OCI-LY7 (cell line): ENCODE measurements at regions not wholly inside any gene's neighbourhood (a gene's known extent, or its start where the extent isn't known, plus 50 kb on each side); places are given as distances from the start of the nearest gene placed in this dataset.

Experiments
- BruUV-seq: library from RNA; stranded (reverse); fragments of 400-500 nt; replicated peaks from 2 replicates; lab custom pipeline; 2021; lab: Mats Ljungman, UMichigan
- CTCF ChIA-PET: fragments of 300-600 bp; sonication (Branson Sonifier 250); formaldehyde crosslinking; loops from one replicate; lab custom pipeline; 2022; ENCODE audit warnings: antibody characterized with exemption; ENCODE audit not compliant: unreplicated experiment; lab: Charles Lee
- POLR2A ChIA-PET: fragments of 300-600 bp; sonication (Branson Sonifier 250); formaldehyde crosslinking; loops from one replicate; lab custom pipeline; 2022; ENCODE audit warnings: antibody characterized with exemption; lab: Charles Lee
- DNase-seq: peaks from one replicate; pipeline ENCODE4 v3.0.0-alpha.2; 2015; ENCODE audit warnings: low spot score
- H2AFZ ChIP-seq: fragments of 200-600 bp; sonication (generic), shearing (Covaris generic); 2 replicates; pipeline ENCODE4 v1.6.1; 2014; ENCODE audit warnings: mild to moderate bottlenecking, antibody characterized with exemption, low read length, moderate library complexity
- H3K27ac ChIP-seq: fragments of 200-600 bp; sonication (generic); 2 replicates; pipeline ENCODE4 v1.5.1; 2014; ENCODE audit warnings: mixed run types, low read depth, mild to moderate bottlenecking, moderate library complexity, low read length, inconsistent platforms; ENCODE audit not compliant: poor library complexity, severe bottlenecking
- H3K36me3 ChIP-seq: fragments of 200-600 bp; sonication (generic); 2 replicates; pipeline ENCODE4 v1.6.1; 2014; ENCODE audit warnings: mild to moderate bottlenecking, antibody characterized with exemption, low read length, moderate library complexity, mixed read lengths; ENCODE audit not compliant: insufficient read depth
- H3K4me1 ChIP-seq: fragments of 200-600 bp; sonication (generic); 2 replicates; pipeline ENCODE4 v1.5.1; 2014; ENCODE audit warnings: mild to moderate bottlenecking, low read length; ENCODE audit not compliant: insufficient read depth, poor library complexity, severe bottlenecking
- H3K4me2 ChIP-seq: fragments of 200-600 bp; sonication (generic); 2 replicates; pipeline ENCODE4 v1.6.1; 2014; ENCODE audit warnings: mild to moderate bottlenecking, low read length
- H3K4me3 ChIP-seq: fragments of 200-600 bp; sonication (generic); 2 replicates; pipeline ENCODE4 v1.5.1; 2014; ENCODE audit warnings: mild to moderate bottlenecking, low read depth, low read length; ENCODE audit not compliant: poor library complexity, severe bottlenecking
- H3K79me2 ChIP-seq: fragments of 200-600 bp; sonication (generic); 2 replicates; pipeline ENCODE4 v1.6.1; 2016; ENCODE audit warnings: low read depth, mild to moderate bottlenecking, low read length, moderate library complexity, mixed read lengths; ENCODE audit not compliant: insufficient read depth
- H3K9me2 ChIP-seq: fragments of 200-600 bp; sonication (generic); 2 replicates; pipeline ENCODE4 v1.6.1; 2016; ENCODE audit warnings: mild to moderate bottlenecking, low read length, mixed read lengths; ENCODE audit not compliant: insufficient read depth
- H3K9me3 ChIP-seq: fragments of 200-600 bp; sonication (generic); 2 replicates; pipeline ENCODE4 v1.6.1; 2014; ENCODE audit warnings: mild to moderate bottlenecking, mixed run types, low read length, mixed read lengths
- H4K20me1 ChIP-seq: fragments of 200-600 bp; sonication (generic); 2 replicates; pipeline ENCODE4 v1.6.1; 2014; ENCODE audit warnings: mild to moderate bottlenecking, antibody characterized with exemption, low read length, moderate library complexity, mixed read lengths; ENCODE audit not compliant: insufficient read depth
- CTCF ChIP-seq: fragments of 200-600 bp; sonication (generic); conservative IDR thresholded peaks from 2 replicates; pipeline ENCODE4 v1.5.1; 2014; ENCODE audit warnings: mild to moderate bottlenecking, antibody characterized with exemption, low read length, moderate library complexity, mixed read lengths
- EZH2phosphoT487 ChIP-seq: fragments of 200-600 bp; sonication (generic); IDR thresholded peaks from 2 replicates; pipeline ENCODE4 v1.6.1; 2018; ENCODE audit warnings: low read depth, borderline replicate concordance, mild to moderate bottlenecking, mixed run types, antibody characterized with exemption, low read length, moderate library complexity, mixed read lengths
- intact Hi-C: fragments of 100-400 bp; cut with micrococcal nuclease; formaldehyde crosslinking; loops from one replicate; pipeline ENCODE4 v1.10.0; 2022; ENCODE audit not compliant: unreplicated experiment

- TF ChIP-seq EZH2phosphoT487 (no peak), CTCF (no peak)
- no peaks in the 10 kb centered on the region for H3K9me2 ChIP-seq
Observed at GRCh38 chrX:40205471-40205870, 107.7 kb upstream of the BCOR start.

GRCh38 chrX:40202456-40202855, 104.7 kb upstream of the BCOR start:
- Histone ChIP-seq H3K9me3 (no peaks in the 10 kb centered on the region), H3K4me3 (no peak overlapping the region), H3K4me1 (peaks cover 24% of the 10 kb centered on the region), H3K9me2 (no peaks in the 10 kb centered on the region), H3K36me3 (no peaks in the 10 kb centered on the region), H3K4me2 (no peak overlapping the region), H4K20me1 (no peaks in the 10 kb centered on the region), H3K79me2 (no peaks in the 10 kb centered on the region), H2AFZ (no peak overlapping the region), H3K27ac (no peak overlapping the region)
- TF ChIP-seq EZH2phosphoT487: no peak
- TF ChIP-seq CTCF: no peak
- DNase-seq: no peak
- intact Hi-C loops: no loop called here
- BruUV-seq: no TSS peak
- CTCF ChIA-PET: no interaction called here
- POLR2A ChIA-PET: interaction anchor here (0.7 to 1.3 kb wide), 2 partner anchors 19 to 25 kb away, joined by 4 to 5 read pairs; no protein-coding TSS in a partner anchor

More at GRCh38 chrX:40205471-40205870, 107.7 kb upstream of the BCOR start:
- no peak overlapping the region for H3K4me3 ChIP-seq
- H2AFZ ChIP-seq: no peak overlapping the region
- no peak overlapping the region for H3K27ac ChIP-seq
- H3K36me3 ChIP-seq: no peaks in the 10 kb centered on the region
- POLR2A ChIA-PET: interaction anchor here (0.7 kb wide), 1 partner anchor 37 kb away, joined by 3 read pairs; no protein-coding TSS in a partner anchor
- H4K20me1 ChIP-seq: no peaks in the 10 kb centered on the region
- DNase-seq: no peak
- H3K79me2 ChIP-seq: no peaks in the 10 kb centered on the region
- H3K9me3 ChIP-seq: no peaks in the 10 kb centered on the region
- CTCF ChIA-PET: no interaction called here
- BruUV-seq: no TSS peak
- no peak overlapping the region for H3K4me2 ChIP-seq
- intact Hi-C loops: no loop called here
- H3K4me1 ChIP-seq: peaks cover 40% of the 10 kb centered on the region

GRCh38 chrX:40201329-40201885, 103.6 kb upstream of the BCOR start:
- POLR2A ChIA-PET: interaction anchor here (0.8 to 1.1 kb wide), 2 partner anchors 18 to 24 kb away, joined by 3 to 6 read pairs; no protein-coding TSS in a partner anchor
- intact Hi-C loops: no loop called here
- Histone ChIP-seq H4K20me1 (no peaks in the 10 kb centered on the region), H3K27ac (no peak overlapping the region), H3K9me3 (no peaks in the 10 kb centered on the region), H3K36me3 (no peaks in the 10 kb centered on the region), H3K4me2 (no peak overlapping the region), H3K4me3 (no peak overlapping the region), H3K4me1 (peaks cover 17% of the 10 kb centered on the region), H2AFZ (peak overlapping the region; percentile 33), H3K9me2 (no peaks in the 10 kb centered on the region), H3K79me2 (no peaks in the 10 kb centered on the region)
- peak; percentile 44 for DNase-seq
- CTCF ChIA-PET: no interaction called here
- no TSS peak for BruUV-seq
- no peak for TF ChIP-seq CTCF
- no peak for TF ChIP-seq EZH2phosphoT487
